GM18858 (cell line): ENCODE measurements at regions not wholly inside any gene's neighbourhood (a gene's known extent, or its start where the extent isn't known, plus 50 kb on each side); places are given as distances from the start of the nearest gene placed in this dataset.

ENCODE experiments used
- ATAC-seq: cut with Tn5 transposase; IDR thresholded peaks from one replicate; pipeline ENCODE4 v1.9.1; 2021; ENCODE audit not compliant: unreplicated experiment

DNA sequence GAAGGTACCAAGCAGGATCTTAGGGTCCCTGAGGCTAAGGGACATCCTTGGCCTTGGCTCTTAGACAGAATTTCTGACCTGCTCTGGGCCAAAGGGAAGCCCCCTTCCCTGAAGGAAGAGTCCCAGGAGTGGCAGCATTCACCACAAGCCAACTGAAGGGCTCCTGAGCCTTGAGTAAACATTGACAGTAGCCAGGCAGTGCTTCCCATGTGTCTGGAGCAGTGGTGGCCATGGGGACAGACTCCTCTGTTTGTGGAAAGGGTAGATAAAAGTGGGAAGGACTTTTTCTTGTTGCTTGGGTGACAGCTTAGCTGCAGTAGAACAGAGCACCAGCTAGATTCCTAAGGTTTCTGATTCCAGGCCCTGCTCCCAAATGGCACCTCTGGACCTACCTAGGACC, 61.4 kb upstream of the VLDLR start:
- no peak for ATAC-seq

DNA sequence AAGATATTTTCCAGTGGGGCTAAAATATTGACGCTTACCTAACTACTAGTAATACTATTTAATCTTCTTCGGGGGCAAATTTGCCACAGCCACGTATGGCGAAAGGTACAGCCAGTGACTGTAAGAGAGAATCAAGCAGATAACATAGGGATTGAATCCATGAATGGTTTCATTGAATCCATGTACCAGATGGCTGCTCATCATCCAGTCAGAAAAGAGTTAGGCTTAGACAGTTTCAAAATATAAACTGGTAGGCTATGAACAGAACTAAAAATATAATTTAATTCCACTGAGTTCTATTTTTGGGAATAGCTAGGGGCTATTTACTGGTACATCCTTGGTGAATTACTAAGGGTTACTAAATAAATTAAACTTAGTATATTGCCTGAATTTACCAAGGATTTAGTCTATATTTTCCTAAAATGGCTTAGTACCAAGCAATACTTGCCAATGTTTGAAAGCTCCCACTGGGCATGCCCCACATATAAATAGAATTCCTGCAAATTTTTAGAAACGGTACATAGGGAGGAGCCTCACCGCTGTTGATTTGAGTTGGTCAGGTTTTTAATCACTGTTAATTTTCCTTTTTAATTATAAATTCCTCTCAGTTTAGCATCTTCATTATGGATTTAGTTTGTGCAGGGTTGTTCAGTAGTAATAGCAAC, 55.8 kb upstream of the VLDLR start:
- no peak for ATAC-seq

GRCh38 chr9:2567922-2568321, 53.7 kb upstream of the VLDLR start:
- ATAC-seq, result no peak

- no peak for ATAC-seq
Observed at GRCh38 chr9:2568689-2569088, 52.9 kb upstream of the VLDLR start.

DNA sequence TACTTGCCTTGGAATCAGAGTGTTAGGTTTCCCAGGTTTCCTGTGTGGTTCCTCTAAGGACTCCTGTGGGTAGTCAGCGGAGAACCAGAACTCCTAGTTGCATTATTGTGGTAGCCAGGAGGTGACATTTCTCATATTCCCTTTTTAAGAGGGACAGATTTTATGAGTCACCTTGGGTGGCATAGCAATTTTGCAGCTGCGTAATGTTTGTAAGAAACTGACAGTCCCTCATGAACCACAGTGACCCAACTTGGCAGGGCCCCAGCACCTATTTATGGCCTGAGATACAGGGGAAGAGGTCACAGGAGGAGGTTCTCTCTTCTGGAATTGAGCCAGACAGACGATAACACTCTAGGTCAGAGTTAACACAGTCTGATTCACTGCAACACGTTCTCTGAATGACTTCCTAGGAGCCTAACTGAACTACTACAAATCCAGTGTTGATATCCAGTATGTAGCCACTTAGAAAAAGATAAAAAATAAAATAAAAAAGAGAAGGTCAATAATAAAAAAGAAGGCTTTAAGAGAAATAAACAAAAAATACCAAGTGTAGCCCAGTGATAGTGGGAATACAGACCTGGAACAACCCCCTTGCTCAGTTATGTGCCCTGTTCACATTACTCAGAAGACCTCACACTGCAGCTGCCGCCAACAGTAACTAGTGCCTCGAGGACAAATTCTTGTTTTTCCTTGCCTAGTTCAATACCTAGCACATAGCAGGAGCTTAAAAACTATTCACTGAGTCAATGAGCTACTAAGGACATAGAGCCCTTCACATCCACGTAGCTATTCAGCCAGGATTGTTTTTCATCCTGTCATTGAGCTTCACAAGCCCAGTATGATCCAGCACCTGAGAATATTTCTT, 50.7 kb upstream of the VLDLR start:
- ATAC-seq, result peak; percentile 87
